ENCODE measurements at regions not wholly inside any gene's neighbourhood (a gene's known extent, or its start where the extent isn't known, plus 50 kb on each side); places are given as distances from the start of the nearest gene placed in this dataset.

GRCh38 chr18:22093731-22094357, 75.5 kb upstream of the GATA6 start:
- TF ChIP-seq CTCF (IDR thresholded peaks at IDR 0.05; ENCODE audit: insufficient read depth, low read length, poor library complexity, severe bottlenecking) (no peak), EZH2phosphoT487 (conservative IDR thresholded peaks at IDR 0.05; ENCODE audit: low read length) (no peak)
